ENCODE measurements at regions not wholly inside any gene's neighbourhood (a gene's known extent, or its start where the extent isn't known, plus 50 kb on each side); places are given as distances from the start of the nearest gene placed in this dataset.

DNA sequence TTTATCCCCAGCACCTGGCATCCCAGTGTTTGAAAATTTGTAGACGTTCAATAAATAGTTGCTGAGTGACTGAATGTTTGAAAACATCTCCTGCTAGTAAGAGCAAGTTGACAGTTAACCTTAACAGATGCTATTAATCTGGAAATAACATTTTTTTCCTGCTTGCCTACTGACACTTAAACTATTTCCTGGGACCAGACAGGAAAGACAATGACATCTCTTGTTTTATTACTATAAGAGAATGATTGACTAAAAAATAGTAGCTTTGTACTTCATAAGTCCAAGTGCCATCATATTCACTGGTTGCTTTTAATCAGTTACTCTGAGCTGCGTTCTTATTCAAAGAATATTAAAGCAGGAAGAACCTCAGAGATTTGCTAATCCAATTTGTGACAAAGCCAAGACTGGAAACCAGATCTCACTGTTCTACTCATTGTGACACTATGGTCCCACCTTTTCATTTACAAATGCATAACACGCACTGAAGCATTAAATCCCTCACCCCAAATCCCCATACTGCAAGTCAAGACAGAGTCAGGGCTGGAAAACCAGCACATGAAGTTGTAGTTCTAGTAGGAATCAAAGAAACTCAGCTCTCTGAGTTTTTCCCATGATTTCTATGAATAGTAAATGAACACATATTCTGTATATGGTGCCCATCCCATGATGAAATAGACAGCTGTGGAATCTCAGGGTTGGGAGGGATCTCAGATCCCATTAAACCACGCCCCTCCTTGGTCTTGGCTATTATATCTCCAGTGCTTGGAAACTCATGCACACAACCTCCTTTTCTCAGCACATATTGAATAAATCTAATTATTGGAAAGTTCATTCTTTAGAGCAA, 212.7 kb upstream of the P2RY1 start:
- WGBS (ENCODE audit: insufficient coverage): 100% methylated on average over 1 of the region's 4 CpGs

DNA sequence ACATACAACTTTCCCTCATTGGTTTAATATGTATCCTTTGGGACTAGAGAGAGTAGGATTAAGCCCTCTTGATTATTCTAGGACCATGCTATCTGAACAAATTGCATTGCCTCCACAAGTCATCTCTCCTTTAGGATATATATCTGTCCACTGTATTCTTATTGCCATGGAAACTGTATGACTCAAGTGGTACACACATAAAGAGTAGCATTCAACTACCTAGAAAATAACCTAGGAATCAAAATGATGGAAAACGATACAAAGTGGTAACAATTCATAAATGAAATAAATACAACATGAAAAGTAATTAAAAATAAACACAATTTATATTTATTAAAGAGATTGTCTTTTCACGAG, 212.1 kb upstream of the P2RY1 start:
- Histone ChIP-seq H3K4me1 (ENCODE audit: control insufficient read depth in 1 of 2, extremely low read depth in 1 of 2, insufficient read depth in 2 of 2, low read length in 2 of 2) (no peaks in the 10 kb centered on the region), H3K4me3 (ENCODE audit: control insufficient read depth in 1 of 2, extremely low read depth in 1 of 2, low read length in 1 of 2) (no peak overlapping the region), H3K9me3 (no peaks in the 10 kb centered on the region), H3K27me3 (replicated peaks in 1 of 2; ENCODE audit: control insufficient read depth in 2 of 2, extremely low read depth in 1 of 2, insufficient read depth in 2 of 2, low read length in 1 of 2) (no peaks in the 10 kb centered on the region), H3K36me3 (ENCODE audit: control insufficient read depth in 2 of 2, extremely low read depth in 1 of 2, insufficient read depth in 1 of 2, low read length in 1 of 2) (no peaks in the 10 kb centered on the region), H3K27ac (ENCODE audit: low read length) (no peak overlapping the region)
- H3K4me1 Mint-ChIP-seq: no peaks in the 10 kb centered on the region
- ChIA-PET POLR2A (no interaction called here), CTCF (no interaction called here)
- H3K36me3 Mint-ChIP-seq: no peaks in the 10 kb centered on the region
- H3K27ac Mint-ChIP-seq: no peak overlapping the region
- peaks cover 2 to 17% of the 10 kb centered on the region in 2 donors for H3K27me3 Mint-ChIP-seq
- DNase-seq (no peak), ATAC-seq (replicated peaks in 1 of 4) (no peak)
- no CpG with 5 or more reads among the region's 2 CpGs for WGBS (ENCODE audit: insufficient coverage)
- no peaks in the 10 kb centered on the region for H3K9me3 Mint-ChIP-seq
- H3K4me3 Mint-ChIP-seq: no peak overlapping the region

More for the DNA sequence above, 212.7 kb upstream of the P2RY1 start:
- no peaks in the 10 kb centered on the region for H3K4me1 Mint-ChIP-seq
- CTCF ChIA-PET: no interaction called here
- Histone ChIP-seq H3K27ac (ENCODE audit: low read length) (no peak overlapping the region), H3K9me3 (no peaks in the 10 kb centered on the region), H3K4me3 (ENCODE audit: control insufficient read depth in 1 of 2, extremely low read depth in 1 of 2, low read length in 1 of 2) (no peak overlapping the region), H3K36me3 (ENCODE audit: control insufficient read depth in 2 of 2, extremely low read depth in 1 of 2, insufficient read depth in 1 of 2, low read length in 1 of 2) (no peaks in the 10 kb centered on the region), H3K27me3 (replicated peaks in 1 of 2; ENCODE audit: control insufficient read depth in 2 of 2, extremely low read depth in 1 of 2, insufficient read depth in 2 of 2, low read length in 1 of 2) (no peaks in the 10 kb centered on the region), H3K4me1 (ENCODE audit: control insufficient read depth in 1 of 2, extremely low read depth in 1 of 2, insufficient read depth in 2 of 2, low read length in 2 of 2) (no peaks in the 10 kb centered on the region)
- H3K9me3 Mint-ChIP-seq: no peaks in the 10 kb centered on the region
- no peaks in the 10 kb centered on the region for H3K36me3 Mint-ChIP-seq
- POLR2A ChIA-PET: no interaction called here
- H3K4me3 Mint-ChIP-seq: no peak overlapping the region
- ATAC-seq (replicated peaks in 1 of 4): no peak
- DNase-seq: no peak
- H3K27ac Mint-ChIP-seq: no peak overlapping the region
- peaks cover 2 to 17% of the 10 kb centered on the region in 2 donors for H3K27me3 Mint-ChIP-seq

DNA sequence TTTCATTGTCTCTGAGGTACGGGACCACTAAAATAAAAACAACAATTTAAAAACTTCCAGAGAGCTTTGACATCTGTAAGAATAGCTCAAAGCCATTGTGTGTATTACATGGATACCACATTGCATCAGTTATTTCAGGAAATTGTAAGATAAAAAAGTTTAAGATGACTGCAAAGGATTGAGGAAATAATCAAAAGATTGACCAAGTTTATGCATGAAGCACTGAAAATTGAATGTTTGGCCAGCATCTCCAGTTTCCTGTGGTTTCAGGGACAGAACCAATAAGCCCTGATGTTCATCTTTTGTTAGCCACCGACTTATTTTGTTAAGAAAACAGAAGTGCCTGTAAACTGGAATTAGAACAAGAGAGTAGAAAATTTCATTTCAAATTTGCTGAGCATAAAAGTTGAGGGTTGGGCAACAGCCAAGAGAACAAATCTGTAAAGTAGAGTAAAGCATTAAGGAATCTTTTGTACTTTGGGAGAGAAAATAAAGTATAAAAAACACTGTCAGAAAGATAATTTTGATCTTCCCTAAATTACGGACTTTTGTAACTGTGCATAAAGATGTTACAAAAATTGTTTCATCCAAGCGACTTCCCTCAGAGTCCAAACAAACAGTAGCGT, 211.5 kb upstream of the P2RY1 start:
- Mint-ChIP-seq H3K27me3 (peaks cover 2 to 17% of the 10 kb centered on the region in 2 donors), H3K4me1 (no peaks in the 10 kb centered on the region), H3K36me3 (no peaks in the 10 kb centered on the region), H3K9me3 (no peaks in the 10 kb centered on the region), H3K4me3 (no peak overlapping the region), H3K27ac (no peak overlapping the region)
- 58% methylated on average over 2 of the region's 5 CpGs for WGBS (ENCODE audit: insufficient coverage)
- no peaks in the 10 kb centered on the region for H3K27me3 ChIP-seq (replicated peaks in 1 of 2; ENCODE audit: control insufficient read depth in 2 of 2, extremely low read depth in 1 of 2, insufficient read depth in 2 of 2, low read length in 1 of 2)
- H3K9me3 ChIP-seq: no peaks in the 10 kb centered on the region
- ATAC-seq (replicated peaks in 1 of 4) (no peak), DNase-seq (no peak)
- ChIA-PET CTCF (no interaction called here), POLR2A (no interaction called here)
- no peak overlapping the region for H3K4me3 ChIP-seq (ENCODE audit: control insufficient read depth in 1 of 2, extremely low read depth in 1 of 2, low read length in 1 of 2)
- H3K27ac ChIP-seq (ENCODE audit: low read length): no peak overlapping the region
- no peaks in the 10 kb centered on the region for H3K36me3 ChIP-seq (ENCODE audit: control insufficient read depth in 2 of 2, extremely low read depth in 1 of 2, insufficient read depth in 1 of 2, low read length in 1 of 2)
- no peaks in the 10 kb centered on the region for H3K4me1 ChIP-seq (ENCODE audit: control insufficient read depth in 1 of 2, extremely low read depth in 1 of 2, insufficient read depth in 2 of 2, low read length in 2 of 2)

DNA sequence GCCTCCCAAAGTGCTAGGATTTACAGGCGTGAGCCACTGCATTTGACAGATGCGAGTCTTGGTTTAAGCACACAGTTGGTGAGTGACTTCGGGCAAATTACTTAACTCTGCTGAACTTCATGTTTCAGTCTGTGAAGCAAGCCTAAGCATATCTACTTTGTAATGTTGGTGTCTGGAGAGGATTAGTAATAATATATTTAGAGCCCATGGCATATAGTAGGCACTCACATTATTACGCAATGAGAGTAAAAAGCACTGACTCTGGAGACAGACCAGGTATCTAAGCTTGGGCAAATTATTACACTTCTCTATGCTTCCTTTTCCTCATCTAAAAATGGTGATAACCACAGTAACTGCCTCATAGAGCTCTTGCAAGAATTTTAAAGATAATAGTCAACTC, 208.7 kb upstream of the P2RY1 start:
- Mint-ChIP-seq H3K9me3 (peaks cover 3 to 4% (median 3%) of the 10 kb centered on the region in 3 donors), H3K27ac (no peak overlapping the region), H3K4me3 (no peak overlapping the region), H3K36me3 (no peaks in the 10 kb centered on the region), H3K27me3 (peaks cover 2 to 14% of the 10 kb centered on the region in 2 donors), H3K4me1 (no peaks in the 10 kb centered on the region)
- Histone ChIP-seq H3K4me3 (ENCODE audit: control insufficient read depth in 1 of 2, extremely low read depth in 1 of 2, low read length in 1 of 2) (no peak overlapping the region), H3K9me3 (no peaks in the 10 kb centered on the region), H3K4me1 (ENCODE audit: control insufficient read depth in 1 of 2, extremely low read depth in 1 of 2, insufficient read depth in 2 of 2, low read length in 2 of 2) (no peaks in the 10 kb centered on the region), H3K27ac (ENCODE audit: low read length) (no peak overlapping the region), H3K36me3 (ENCODE audit: control insufficient read depth in 2 of 2, extremely low read depth in 1 of 2, insufficient read depth in 1 of 2, low read length in 1 of 2) (no peaks in the 10 kb centered on the region), H3K27me3 (replicated peaks in 1 of 2; ENCODE audit: control insufficient read depth in 2 of 2, extremely low read depth in 1 of 2, insufficient read depth in 2 of 2, low read length in 1 of 2) (no peaks in the 10 kb centered on the region)
- DNase-seq: no peak
- ATAC-seq (replicated peaks in 1 of 4): no peak
- WGBS (ENCODE audit: insufficient coverage): 94% methylated on average over 2 of the region's 4 CpGs
- ChIA-PET CTCF (no interaction called here), POLR2A (no interaction called here)

DNA sequence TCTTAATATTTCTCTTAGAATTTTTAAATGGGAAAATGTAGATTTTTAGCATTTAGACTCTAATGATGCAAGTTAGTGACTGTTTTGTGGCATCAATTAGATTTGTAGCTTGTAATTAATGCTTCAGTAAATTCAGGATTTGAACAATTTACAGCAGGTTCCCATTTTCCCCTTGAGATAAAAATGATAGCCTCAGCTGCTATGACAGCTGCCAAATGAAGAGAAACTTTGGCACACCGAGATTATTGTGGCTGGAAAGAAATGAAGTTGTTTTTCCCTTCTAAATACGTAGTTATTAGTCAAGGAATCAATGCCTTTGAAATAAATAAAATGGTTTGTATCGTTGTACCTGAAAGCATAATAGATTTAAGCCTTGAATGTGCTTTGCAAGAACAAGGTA, 206.4 kb upstream of the P2RY1 start:
- no peak for ATAC-seq (replicated peaks in 1 of 4)
- Histone ChIP-seq H3K4me3 (ENCODE audit: control insufficient read depth in 1 of 2, extremely low read depth in 1 of 2, low read length in 1 of 2) (no peak overlapping the region), H3K36me3 (ENCODE audit: control insufficient read depth in 2 of 2, extremely low read depth in 1 of 2, insufficient read depth in 1 of 2, low read length in 1 of 2) (no peaks in the 10 kb centered on the region), H3K27ac (ENCODE audit: low read length) (no peak overlapping the region), H3K9me3 (no peaks in the 10 kb centered on the region), H3K4me1 (ENCODE audit: control insufficient read depth in 1 of 2, extremely low read depth in 1 of 2, insufficient read depth in 2 of 2, low read length in 2 of 2) (no peaks in the 10 kb centered on the region), H3K27me3 (replicated peaks in 1 of 2; ENCODE audit: control insufficient read depth in 2 of 2, extremely low read depth in 1 of 2, insufficient read depth in 2 of 2, low read length in 1 of 2) (no peaks in the 10 kb centered on the region)
- ChIA-PET POLR2A (no interaction called here), CTCF (no interaction called here)
- H3K27me3 Mint-ChIP-seq: peaks cover 3 to 6% of the 10 kb centered on the region in 2 donors
- no peaks in the 10 kb centered on the region for H3K4me1 Mint-ChIP-seq
- H3K4me3 Mint-ChIP-seq: no peak overlapping the region
- WGBS (ENCODE audit: insufficient coverage): no CpG with 5 or more reads among the region's 3 CpGs
- no peak overlapping the region for H3K27ac Mint-ChIP-seq
- no peaks in the 10 kb centered on the region for H3K36me3 Mint-ChIP-seq
- H3K9me3 Mint-ChIP-seq: peaks cover 3 to 12% (median 4%) of the 10 kb centered on the region in 3 donors
- no peak for DNase-seq

DNA sequence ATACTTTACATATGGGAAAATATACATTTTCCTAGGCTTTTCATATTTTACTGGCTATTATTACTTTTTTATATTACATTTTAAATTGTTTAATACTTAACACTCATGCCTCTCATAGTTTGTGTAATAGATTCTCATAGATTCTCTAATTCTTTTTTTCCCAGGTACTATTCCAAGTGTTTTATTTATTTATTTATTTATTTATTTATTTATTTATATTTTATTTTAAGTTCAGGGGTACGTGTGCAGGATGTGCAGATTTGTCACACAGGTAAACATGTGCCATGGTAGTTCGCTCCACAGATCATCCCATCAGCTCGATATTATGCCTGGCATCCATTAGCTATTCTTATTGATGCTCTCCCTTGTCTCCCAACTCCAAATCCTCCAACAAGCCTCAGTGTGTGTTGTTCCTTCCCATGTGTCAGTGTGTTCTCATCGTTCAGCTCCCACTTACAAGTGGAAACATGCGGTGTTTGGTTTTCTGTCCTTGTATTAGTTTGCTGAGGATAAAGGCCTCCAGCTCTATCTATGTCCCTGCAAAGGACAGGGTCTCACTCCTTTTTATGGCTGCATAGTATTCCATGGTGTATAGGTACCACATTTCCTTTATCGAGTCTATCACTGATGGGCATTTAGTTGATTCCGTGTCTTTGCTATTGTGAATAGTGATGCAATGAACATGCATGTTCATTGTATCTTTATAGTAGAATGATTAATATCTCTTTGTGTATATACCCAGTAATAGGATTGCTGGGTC, 205.4 kb upstream of the P2RY1 start:
- CTCF ChIA-PET: no interaction called here

More for the DNA sequence above, 205.4 kb upstream of the P2RY1 start:
- POLR2A ChIA-PET: no interaction called here
- no peaks in the 10 kb centered on the region for H3K36me3 Mint-ChIP-seq
- H3K4me3 ChIP-seq (ENCODE audit: control insufficient read depth in 1 of 2, extremely low read depth in 1 of 2, low read length in 1 of 2): no peak overlapping the region
- no peak for DNase-seq
- H3K9me3 ChIP-seq: no peaks in the 10 kb centered on the region
- no peaks in the 10 kb centered on the region for H3K36me3 ChIP-seq (ENCODE audit: control insufficient read depth in 2 of 2, extremely low read depth in 1 of 2, insufficient read depth in 1 of 2, low read length in 1 of 2)
- H3K4me3 Mint-ChIP-seq: no peak overlapping the region
- H3K4me1 Mint-ChIP-seq: no peaks in the 10 kb centered on the region
- ATAC-seq (replicated peaks in 1 of 4): no peak
- peaks cover 3 to 8% of the 10 kb centered on the region in 2 donors for H3K27me3 Mint-ChIP-seq
- no peaks in the 10 kb centered on the region for H3K4me1 ChIP-seq (ENCODE audit: control insufficient read depth in 1 of 2, extremely low read depth in 1 of 2, insufficient read depth in 2 of 2, low read length in 2 of 2)
- WGBS (ENCODE audit: insufficient coverage): 91% methylated on average over 3 of the region's 7 CpGs
- no peak overlapping the region for H3K27ac Mint-ChIP-seq
- H3K9me3 Mint-ChIP-seq: peaks cover 3 to 13% (median 4%) of the 10 kb centered on the region in 3 donors
- no peak overlapping the region for H3K27ac ChIP-seq (ENCODE audit: low read length)
- H3K27me3 ChIP-seq (replicated peaks in 1 of 2; ENCODE audit: control insufficient read depth in 2 of 2, extremely low read depth in 1 of 2, insufficient read depth in 2 of 2, low read length in 1 of 2): no peaks in the 10 kb centered on the region

Data from T-cell (primary cell).